Lower leg skin (tissue), 3 donors: ENCODE measurements at regions not wholly inside any gene's neighbourhood (a gene's known extent, or its start where the extent isn't known, plus 50 kb on each side); places are given as distances from the start of the nearest gene placed in this dataset.

Experiments
- POLR2A ChIP-seq, 2 donors: fragments of 450-650 bp; IDR thresholded peaks; one replicate each; pipeline ENCODE4 v1.6.1; 2016 to 2017; ENCODE audit warnings: antibody characterized with exemption in 2 of 2, mild to moderate bottlenecking in 1 of 2, moderate library complexity in 1 of 2
- TF ChIP-seq, protein P1 (sequence below), 3 donors: fragments of 450-650 bp; IDR thresholded peaks; one replicate each; pipeline ENCODE4 v1.5.1; 2016; ENCODE audit warnings: antibody characterized with exemption in 3 of 3, mild to moderate bottlenecking in 3 of 3, moderate library complexity in 2 of 3

DNA sequence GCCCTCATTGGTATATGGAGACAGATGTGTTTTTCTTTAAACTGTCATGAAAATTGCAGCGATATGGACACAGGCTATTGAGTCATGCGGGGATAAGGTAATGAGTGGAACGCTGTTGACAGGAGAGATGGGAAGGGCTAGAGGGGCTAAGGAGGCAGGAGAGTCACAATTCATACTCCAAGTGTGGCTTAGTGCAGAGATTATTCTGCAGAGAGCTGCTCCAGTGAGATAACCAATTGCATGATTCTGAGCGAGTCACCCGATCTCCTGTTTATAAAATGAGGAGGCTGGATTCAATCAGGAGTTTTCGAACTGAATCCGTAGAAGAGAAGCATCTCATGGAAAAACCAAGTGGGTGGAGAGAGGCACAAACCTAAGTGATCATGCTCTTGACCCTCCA lies 106.4 kb upstream of the PLEKHG7 start:
- no peak for TF ChIP-seq POLR2A (IDR thresholded peaks at IDR 0.05)
- TF ChIP-seq, protein P1, sequence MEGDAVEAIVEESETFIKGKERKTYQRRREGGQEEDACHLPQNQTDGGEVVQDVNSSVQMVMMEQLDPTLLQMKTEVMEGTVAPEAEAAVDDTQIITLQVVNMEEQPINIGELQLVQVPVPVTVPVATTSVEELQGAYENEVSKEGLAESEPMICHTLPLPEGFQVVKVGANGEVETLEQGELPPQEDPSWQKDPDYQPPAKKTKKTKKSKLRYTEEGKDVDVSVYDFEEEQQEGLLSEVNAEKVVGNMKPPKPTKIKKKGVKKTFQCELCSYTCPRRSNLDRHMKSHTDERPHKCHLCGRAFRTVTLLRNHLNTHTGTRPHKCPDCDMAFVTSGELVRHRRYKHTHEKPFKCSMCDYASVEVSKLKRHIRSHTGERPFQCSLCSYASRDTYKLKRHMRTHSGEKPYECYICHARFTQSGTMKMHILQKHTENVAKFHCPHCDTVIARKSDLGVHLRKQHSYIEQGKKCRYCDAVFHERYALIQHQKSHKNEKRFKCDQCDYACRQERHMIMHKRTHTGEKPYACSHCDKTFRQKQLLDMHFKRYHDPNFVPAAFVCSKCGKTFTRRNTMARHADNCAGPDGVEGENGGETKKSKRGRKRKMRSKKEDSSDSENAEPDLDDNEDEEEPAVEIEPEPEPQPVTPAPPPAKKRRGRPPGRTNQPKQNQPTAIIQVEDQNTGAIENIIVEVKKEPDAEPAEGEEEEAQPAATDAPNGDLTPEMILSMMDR (IDR thresholded peaks at IDR 0.05): no peak
